HFFc6 (cell line): ENCODE measurements at regions not wholly inside any gene's neighbourhood (a gene's known extent, or its start where the extent isn't known, plus 50 kb on each side); places are given as distances from the start of the nearest gene placed in this dataset.
"Not testable (repeated sequence)": the region's sequence is repeated elsewhere in the genome, so short reads cannot be mapped to it uniquely, and the experiment has no call there.

Source experiments
- DNase-seq: peaks from one replicate; pipeline ENCODE4 v3.0.0-alpha.2; 2018
- H3K27ac Mint-ChIP-seq: 2 replicates; pipeline ENCODE4 v1.8.0; 2020; ENCODE audit warnings: mild to moderate bottlenecking, mixed read lengths
- H3K27me3 Mint-ChIP-seq: 2 replicates; pipeline ENCODE4 v1.8.0; 2021; ENCODE audit warnings: mild to moderate bottlenecking, moderate library complexity, mixed read lengths; ENCODE audit not compliant: insufficient read depth
- H3K36me3 Mint-ChIP-seq: 2 replicates; pipeline ENCODE4 v1.8.0; 2021; ENCODE audit warnings: low read depth, mixed read lengths
- H3K4me1 Mint-ChIP-seq: 2 replicates; pipeline ENCODE4 v1.8.0; 2020; ENCODE audit warnings: low read depth, mixed read lengths
- H3K4me3 Mint-ChIP-seq: 2 replicates; pipeline ENCODE4 v1.8.0; 2020; ENCODE audit warnings: mild to moderate bottlenecking, moderate library complexity, mixed read lengths
- H3K9me3 Mint-ChIP-seq: 2 replicates; pipeline ENCODE4 v1.8.0; 2020; ENCODE audit warnings: mild to moderate bottlenecking, mixed read lengths
- CTCF ChIP-seq: fragments of 200-600 bp; sonication (generic); IDR thresholded peaks from 2 replicates; pipeline ENCODE4 v1.5.0; 2021; ENCODE audit warnings: antibody characterized with exemption, mild to moderate bottlenecking

GRCh38 chr2:4219571-4219970 is 516.2 kb downstream of the DCDC2C start:
- Mint-ChIP-seq H3K36me3 (no peaks in the 10 kb centered on the region), H3K9me3 (peaks cover 46% of the 10 kb centered on the region), H3K27ac (no peak overlapping the region), H3K27me3 (no peaks in the 10 kb centered on the region), H3K4me1 (no peaks in the 10 kb centered on the region), H3K4me3 (no peak overlapping the region)
- no peak for TF ChIP-seq CTCF
- no peak for DNase-seq

- Mint-ChIP-seq H3K9me3 (peaks cover 37% of the 10 kb centered on the region), H3K4me1 (no peaks in the 10 kb centered on the region), H3K27ac (no peak overlapping the region), H3K36me3 (no peaks in the 10 kb centered on the region), H3K27me3 (no peaks in the 10 kb centered on the region), H3K4me3 (no peak overlapping the region)
- no peak for DNase-seq
- no peak for TF ChIP-seq CTCF
Measured at GRCh38 chr2:4221434-4221833, 518.1 kb downstream of the DCDC2C start.

GRCh38 chr2:4221845-4222244 is 518.5 kb downstream of the DCDC2C start:
- TF ChIP-seq CTCF, result no peak
- Mint-ChIP-seq H3K9me3 (peaks cover 35% of the 10 kb centered on the region), H3K4me1 (no peaks in the 10 kb centered on the region), H3K36me3 (no peaks in the 10 kb centered on the region), H3K27me3 (no peaks in the 10 kb centered on the region), H3K4me3 (no peak overlapping the region), H3K27ac (no peak overlapping the region)
- no peak for DNase-seq

- H3K4me3 Mint-ChIP-seq, DNase-seq, H3K4me1 Mint-ChIP-seq, H3K36me3 Mint-ChIP-seq, H3K27me3 Mint-ChIP-seq, H3K27ac Mint-ChIP-seq: not testable (repeated sequence)
- peaks cover 43% of the 10 kb centered on the region for H3K9me3 Mint-ChIP-seq
Measured at GRCh38 chr2:4244422-4244821, 541.0 kb downstream of the DCDC2C start.

- H3K27ac Mint-ChIP-seq, result no peak overlapping the region
- peaks cover 47% of the 10 kb centered on the region for H3K9me3 Mint-ChIP-seq
- H3K27me3 Mint-ChIP-seq, result no peaks in the 10 kb centered on the region; the same call in 1 of the 2 replicates
- no peak overlapping the region for H3K4me3 Mint-ChIP-seq
- H3K36me3 Mint-ChIP-seq, result no peaks in the 10 kb centered on the region
- no peak for TF ChIP-seq CTCF
- no peaks in the 10 kb centered on the region for H3K4me1 Mint-ChIP-seq
- DNase-seq, result no peak
Measured at GRCh38 chr2:4246364-4247131, 543.2 kb downstream of the DCDC2C start.

- no peak for TF ChIP-seq CTCF
- Mint-ChIP-seq H3K9me3 (peaks cover 48% of the 10 kb centered on the region), H3K4me1 (no peaks in the 10 kb centered on the region), H3K27me3 (no peaks in the 10 kb centered on the region; the same call in 1 of the 2 replicates), H3K4me3 (no peak overlapping the region), H3K36me3 (no peaks in the 10 kb centered on the region), H3K27ac (no peak overlapping the region)
- no peak for DNase-seq
Measured at GRCh38 chr2:4247791-4248190, 544.4 kb downstream of the DCDC2C start.
